ENCODE measurements at regions not wholly inside any gene's neighbourhood (a gene's known extent, or its start where the extent isn't known, plus 50 kb on each side); places are given as distances from the start of the nearest gene placed in this dataset.

DNA sequence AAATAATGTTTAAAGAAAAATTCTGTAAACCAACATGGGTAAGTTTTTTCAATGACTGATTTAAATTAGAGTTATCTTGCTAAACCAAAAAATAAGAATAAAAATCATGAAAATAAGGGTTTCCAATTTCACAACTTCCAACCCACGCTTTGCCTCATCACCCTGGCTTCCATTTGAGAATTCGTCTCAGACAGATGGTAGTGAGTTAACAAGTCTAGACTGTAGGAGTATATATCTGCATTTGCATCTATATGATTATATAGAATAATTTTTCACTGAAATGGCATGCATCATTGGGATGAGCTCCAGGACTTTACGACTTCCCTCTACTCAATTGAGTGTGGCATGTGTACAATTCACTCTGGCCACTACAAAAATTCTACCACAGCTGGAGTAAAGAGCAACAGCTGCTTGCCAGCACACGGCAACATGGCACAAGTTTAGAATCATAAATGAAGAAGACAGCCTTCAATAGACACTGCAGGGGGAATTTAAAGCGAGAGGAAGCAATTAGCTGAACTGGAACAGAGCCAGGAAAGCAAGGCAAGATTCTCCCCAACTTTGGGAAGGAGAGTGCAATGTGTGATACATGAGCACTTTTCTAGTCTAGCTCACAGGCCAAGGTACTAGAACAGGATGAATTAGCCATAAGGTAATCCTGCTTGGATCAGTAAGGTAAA lies 1673.5 kb upstream of the CELF4 start:
- H3K4me3 Mint-ChIP-seq (ENCODE audit: unreplicated experiment): no peak overlapping the region
- no TSS peak for BruUV-seq (replicated peaks)
- no peak for DNase-seq (ENCODE audit: unreplicated experiment)
- ChIA-PET POLR2A (no interaction called here), CTCF (no interaction called here)
- no peaks in the 10 kb centered on the region for H3K36me3 Mint-ChIP-seq (ENCODE audit: insufficient read depth, unreplicated experiment)
- no peaks in the 10 kb centered on the region for H3K27me3 Mint-ChIP-seq (ENCODE audit: insufficient read depth, unreplicated experiment)
- no peaks in the 10 kb centered on the region for H3K9me3 Mint-ChIP-seq (ENCODE audit: unreplicated experiment)
- H3K27ac Mint-ChIP-seq (ENCODE audit: low read depth, unreplicated experiment): no peak overlapping the region
- no peaks in the 10 kb centered on the region for H3K4me1 Mint-ChIP-seq (ENCODE audit: insufficient read depth, unreplicated experiment)
- TF ChIP-seq, protein P1, sequence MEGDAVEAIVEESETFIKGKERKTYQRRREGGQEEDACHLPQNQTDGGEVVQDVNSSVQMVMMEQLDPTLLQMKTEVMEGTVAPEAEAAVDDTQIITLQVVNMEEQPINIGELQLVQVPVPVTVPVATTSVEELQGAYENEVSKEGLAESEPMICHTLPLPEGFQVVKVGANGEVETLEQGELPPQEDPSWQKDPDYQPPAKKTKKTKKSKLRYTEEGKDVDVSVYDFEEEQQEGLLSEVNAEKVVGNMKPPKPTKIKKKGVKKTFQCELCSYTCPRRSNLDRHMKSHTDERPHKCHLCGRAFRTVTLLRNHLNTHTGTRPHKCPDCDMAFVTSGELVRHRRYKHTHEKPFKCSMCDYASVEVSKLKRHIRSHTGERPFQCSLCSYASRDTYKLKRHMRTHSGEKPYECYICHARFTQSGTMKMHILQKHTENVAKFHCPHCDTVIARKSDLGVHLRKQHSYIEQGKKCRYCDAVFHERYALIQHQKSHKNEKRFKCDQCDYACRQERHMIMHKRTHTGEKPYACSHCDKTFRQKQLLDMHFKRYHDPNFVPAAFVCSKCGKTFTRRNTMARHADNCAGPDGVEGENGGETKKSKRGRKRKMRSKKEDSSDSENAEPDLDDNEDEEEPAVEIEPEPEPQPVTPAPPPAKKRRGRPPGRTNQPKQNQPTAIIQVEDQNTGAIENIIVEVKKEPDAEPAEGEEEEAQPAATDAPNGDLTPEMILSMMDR (IDR thresholded peaks at IDR 0.05; ENCODE audit: unreplicated experiment): no peak
- intact Hi-C loops (cut with micrococcal nuclease): no loop called here

DNA sequence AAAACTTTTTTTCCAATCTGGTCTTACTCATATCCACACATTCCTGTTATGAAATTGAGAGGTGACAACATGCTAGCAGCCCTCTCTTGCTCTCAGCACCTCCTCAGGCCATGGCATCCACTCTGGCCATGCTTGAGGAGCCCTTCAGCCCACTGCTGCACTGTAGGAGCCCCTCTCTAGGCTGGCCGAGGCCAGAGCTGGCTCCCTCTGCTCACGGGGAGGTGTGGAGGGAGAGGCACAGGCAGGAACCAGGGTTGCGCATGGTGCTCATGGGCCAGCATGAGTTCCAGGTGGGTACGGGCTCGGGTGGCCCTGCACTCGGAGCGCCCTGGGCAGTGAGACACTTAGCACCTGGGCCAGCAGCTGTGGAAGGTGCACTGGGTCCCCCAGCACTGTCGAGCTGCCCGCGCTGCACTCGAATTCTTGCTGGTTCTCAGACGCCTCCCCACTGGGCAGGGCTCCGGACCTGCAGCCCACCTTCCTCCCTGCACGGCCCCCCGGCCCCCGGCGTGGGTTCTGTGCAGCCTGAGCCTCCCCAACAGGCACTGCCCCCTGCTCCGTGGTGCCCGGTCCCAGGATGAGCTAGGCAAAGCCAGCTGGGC lies 1669.6 kb upstream of the CELF4 start:
- intact Hi-C loops (cut with micrococcal nuclease): no loop called here
- BruUV-seq (replicated peaks): no TSS peak
- Mint-ChIP-seq H3K4me1 (ENCODE audit: insufficient read depth, unreplicated experiment) (no peaks in the 10 kb centered on the region), H3K27me3 (ENCODE audit: insufficient read depth, unreplicated experiment) (no peaks in the 10 kb centered on the region), H3K4me3 (ENCODE audit: unreplicated experiment) (no peak overlapping the region), H3K36me3 (ENCODE audit: insufficient read depth, unreplicated experiment) (no peaks in the 10 kb centered on the region), H3K27ac (ENCODE audit: low read depth, unreplicated experiment) (no peak overlapping the region), H3K9me3 (ENCODE audit: unreplicated experiment) (no peaks in the 10 kb centered on the region)
- CTCF ChIA-PET: no interaction called here
- DNase-seq (ENCODE audit: unreplicated experiment): no peak
- TF ChIP-seq, protein P1 (IDR thresholded peaks at IDR 0.05; ENCODE audit: unreplicated experiment): no peak
- POLR2A ChIA-PET: no interaction called here

DNA sequence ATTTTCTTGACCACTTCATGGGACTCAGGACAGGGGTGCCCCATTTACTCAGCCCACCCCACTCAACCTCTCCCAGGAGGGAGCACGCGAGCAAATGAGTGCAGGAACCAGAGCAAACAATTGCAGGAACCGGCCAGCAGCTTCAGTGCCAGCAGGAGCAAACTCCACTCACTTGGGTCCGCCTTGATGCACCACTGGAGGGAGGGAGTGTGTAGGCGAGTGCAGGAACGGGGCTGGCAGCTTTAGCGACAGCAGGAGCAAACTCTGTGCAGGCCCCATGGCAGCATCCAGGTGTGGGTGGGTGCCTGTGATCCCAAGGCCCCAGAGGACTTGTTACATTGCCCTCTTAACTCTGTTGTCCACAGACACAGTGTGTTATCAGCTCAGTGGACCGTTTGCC lies 1667.3 kb upstream of the CELF4 start:
- no peaks in the 10 kb centered on the region for H3K27me3 Mint-ChIP-seq (ENCODE audit: insufficient read depth, unreplicated experiment)
- ChIA-PET CTCF (interaction anchor here (0.7 kb wide), 1 partner anchor 16 kb away, joined by 3 read pairs; no protein-coding TSS in a partner anchor), POLR2A (interaction anchor here (0.5 to 0.7 kb wide), 2 partner anchors 59 to 425 kb away, joined by 3 to 4 read pairs; no protein-coding TSS in a partner anchor)
- DNase-seq (ENCODE audit: unreplicated experiment): no peak
- TF ChIP-seq, protein P1 (IDR thresholded peaks at IDR 0.05; ENCODE audit: unreplicated experiment): no peak
- no peaks in the 10 kb centered on the region for H3K4me1 Mint-ChIP-seq (ENCODE audit: insufficient read depth, unreplicated experiment)
- H3K27ac Mint-ChIP-seq (ENCODE audit: low read depth, unreplicated experiment): no peak overlapping the region
- no peaks in the 10 kb centered on the region for H3K36me3 Mint-ChIP-seq (ENCODE audit: insufficient read depth, unreplicated experiment)
- H3K9me3 Mint-ChIP-seq (ENCODE audit: unreplicated experiment): no peaks in the 10 kb centered on the region
- intact Hi-C loops (cut with micrococcal nuclease): no loop called here
- no peak overlapping the region for H3K4me3 Mint-ChIP-seq (ENCODE audit: unreplicated experiment)
- BruUV-seq (replicated peaks): no TSS peak

DNA sequence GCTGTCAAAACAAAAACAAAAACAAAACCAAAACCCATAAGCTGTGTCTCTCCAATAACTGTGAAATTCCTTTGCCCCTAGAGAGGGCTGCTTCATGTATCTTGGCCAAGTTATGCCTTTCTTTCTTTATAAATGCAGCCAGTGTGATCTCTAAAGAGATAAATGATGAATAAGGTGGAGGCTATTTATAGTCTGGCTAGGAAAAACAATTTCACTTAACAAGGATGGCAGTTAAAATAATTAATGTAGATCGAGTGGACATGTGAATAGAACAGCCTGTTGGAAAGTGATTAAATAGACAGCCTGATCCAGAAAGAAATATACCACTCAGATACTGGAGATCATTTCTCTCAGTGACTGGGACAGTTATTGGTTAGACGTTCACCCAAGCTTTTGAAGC lies 1666.9 kb upstream of the CELF4 start:
- Mint-ChIP-seq H3K36me3 (ENCODE audit: insufficient read depth, unreplicated experiment) (no peaks in the 10 kb centered on the region), H3K4me1 (ENCODE audit: insufficient read depth, unreplicated experiment) (no peaks in the 10 kb centered on the region), H3K9me3 (ENCODE audit: unreplicated experiment) (no peaks in the 10 kb centered on the region), H3K27me3 (ENCODE audit: insufficient read depth, unreplicated experiment) (no peaks in the 10 kb centered on the region), H3K27ac (ENCODE audit: low read depth, unreplicated experiment) (no peak overlapping the region), H3K4me3 (ENCODE audit: unreplicated experiment) (no peak overlapping the region)
- intact Hi-C loops (cut with micrococcal nuclease): no loop called here
- TF ChIP-seq, protein P1 (IDR thresholded peaks at IDR 0.05; ENCODE audit: unreplicated experiment): no peak
- ChIA-PET CTCF (no interaction called here), POLR2A (interaction anchor here (0.5 kb wide), 1 partner anchor 58 kb away, joined by 3 read pairs; no protein-coding TSS in a partner anchor)
- no TSS peak for BruUV-seq (replicated peaks)
- no peak for DNase-seq (ENCODE audit: unreplicated experiment)

All from MCF 10A (cell line).